K562 (cell line): ENCODE measurements at regions not wholly inside any gene's neighbourhood (a gene's known extent, or its start where the extent isn't known, plus 50 kb on each side); places are given as distances from the start of the nearest gene placed in this dataset.

Experiments used
- ATAC-seq: fragments of 200-7000 bp; cut with Tn5 transposase; 3 replicates; pipeline ENCODE4 v1.9.1; 2020; ENCODE audit warnings: moderate library complexity
- BruUV-seq: library from RNA; stranded (reverse); fragments of 400-500 nt; replicated peaks from 2 replicates; lab custom pipeline; 2021; lab: Mats Ljungman, UMichigan
- CTCF ChIA-PET: fragments of 300-600 bp; formaldehyde crosslinking; extraction: SDS; loops from one replicate; lab custom pipeline; 2021; ENCODE audit warnings: low intra/inter-chr PET ratio; lab: Yijun Ruan, JAX
- POLR2A ChIA-PET: fragments of 300-600, 350-650 bp; sonication (Branson Sonifier 250); formaldehyde crosslinking; extraction: SDS; loops from one replicate; lab custom pipeline; 2021; ENCODE audit warnings: antibody characterized with exemption, inconsistent platforms; lab: Yijun Ruan, JAX
- DNase-seq, 4 experiments: peaks; one replicate each; pipeline versions ENCODE4 v3.0.0 to v3.0.0-alpha.2; 2011 to 2018; ENCODE audit warnings: low spot score in 3 of 4, mixed read lengths in 3 of 4; ENCODE audit errors: extremely low read depth in 1 of 4
- FAIRE-seq: peaks from 2 replicates; lab custom pipeline; 2011; peaks lifted over from hg19 to GRCh38; lab: Jason Lieb, UNC
- H2AFZ ChIP-seq: 2 replicates; pipeline ENCODE4 v1.6.0; 2011; ENCODE audit warnings: low read depth, low read length, control low read depth, inconsistent platforms
- H3K27ac ChIP-seq: fragments of 200-600 bp; 3 replicates; pipeline ENCODE4 v1.8.0; 2011; ENCODE audit warnings: low read depth, mild to moderate bottlenecking, control low read depth, inconsistent platforms, low read length, moderate library complexity, mixed read lengths; ENCODE audit errors: extremely low read depth
- H3K27me3 ChIP-seq, 2 experiments: fragments of 300-600 bp in 1 of 2; 2 replicates in 1 of 2; 3 replicates in 1 of 2; pipeline versions ENCODE4 v1.6.0 to v1.8.0; 2011; ENCODE audit warnings: inconsistent platforms in 2 of 2, low read length in 2 of 2, mild to moderate bottlenecking in 1 of 2, mixed read lengths in 1 of 2, moderate library complexity in 1 of 2; ENCODE audit not compliant: control insufficient read depth in 2 of 2, insufficient read depth in 2 of 2
- H3K36me3 ChIP-seq: fragments of 300-600 bp; 3 replicates; pipeline ENCODE4 v1.8.0; 2011; ENCODE audit warnings: mild to moderate bottlenecking, low read length, inconsistent platforms; ENCODE audit not compliant: control insufficient read depth, insufficient read depth
- H3K4me1 ChIP-seq, 2 experiments: fragments of 200-600 bp in 1 of 2; replicated peaks in 1 of 2; 2 replicates in 1 of 2; 3 replicates in 1 of 2; pipeline versions ENCODE4 v1.5.1 to v1.8.0; 2011; ENCODE audit warnings: inconsistent platforms in 2 of 2, low read length in 2 of 2, mild to moderate bottlenecking in 1 of 2, mixed read lengths in 1 of 2, moderate library complexity in 1 of 2; ENCODE audit not compliant: control insufficient read depth in 2 of 2, insufficient read depth in 2 of 2
- H3K4me2 ChIP-seq: 2 replicates; pipeline ENCODE4 v1.6.1; 2011; ENCODE audit warnings: low read length, control low read depth, inconsistent platforms, mixed read lengths; ENCODE audit not compliant: insufficient read depth
- H3K4me3 ChIP-seq: fragments of 200-600 bp; sonication (generic), shearing (Covaris generic); 2 replicates; pipeline ENCODE4 v1.5.1; 2016; ENCODE audit warnings: control low read depth, inconsistent platforms
- H3K79me2 ChIP-seq: fragments of 200-600 bp; 3 replicates; pipeline ENCODE4 v1.8.0; 2011; ENCODE audit warnings: low read length, inconsistent platforms; ENCODE audit not compliant: control insufficient read depth, insufficient read depth
- H3K9ac ChIP-seq, 2 experiments: 2 replicates each; pipeline versions ENCODE4 v1.6.0 to v1.6.1; 2011; ENCODE audit warnings: low read depth in 2 of 2, low read length in 2 of 2, control low read depth in 1 of 2, inconsistent platforms in 1 of 2, mild to moderate bottlenecking in 1 of 2, mixed read lengths in 1 of 2; ENCODE audit not compliant: insufficient read depth in 1 of 2
- H3K9me1 ChIP-seq: one replicate; pipeline ENCODE4 v1.6.0; 2011; ENCODE audit warnings: inconsistent platforms, mild to moderate bottlenecking, low read length, moderate library complexity; ENCODE audit not compliant: control insufficient read depth, insufficient read depth
- H3K9me3 ChIP-seq: replicated peaks from 2 replicates; pipeline ENCODE4 v1.5.1; 2011; ENCODE audit warnings: low read depth, low read length, inconsistent platforms; ENCODE audit not compliant: control insufficient read depth, insufficient read depth
- H4K20me1 ChIP-seq: replicated peaks from 2 replicates; pipeline ENCODE4 v1.6.1; 2011; ENCODE audit warnings: low read length, inconsistent platforms, mixed read lengths; ENCODE audit not compliant: control insufficient read depth, insufficient read depth
- ATF1 ChIP-seq, 2 experiments: fragments of 450-650 bp in 1 of 2; IDR thresholded peaks; 2 replicates each; pipeline ENCODE4 v1.6.1; 2016; ENCODE audit warnings: missing compliant biosample characterization in 1 of 2, missing genetic modification characterization in 1 of 2
- BHLHE40 ChIP-seq: IDR thresholded peaks from 2 replicates; pipeline ENCODE4 v1.6.1; 2011; ENCODE audit warnings: low read length, improper control_type of control experiment
- CHD2 ChIP-seq: IDR thresholded peaks from 2 replicates; pipeline ENCODE4 v1.6.1; 2011; ENCODE audit warnings: low read depth, low read length
- EP300 ChIP-seq: IDR thresholded peaks from 2 replicates; pipeline ENCODE4 v1.6.1; 2012; ENCODE audit warnings: low read length, improper control_type of control experiment
- HOXB6 ChIP-seq: fragments of 250-450 bp; sonication (Bioruptor Pico); IDR thresholded peaks from 2 replicates; pipeline ENCODE4 v1.5.1; 2022; ENCODE audit warnings: mild to moderate bottlenecking, borderline replicate concordance
- ILF3 ChIP-seq: fragments of 450-650 bp; IDR thresholded peaks from 2 replicates; pipeline ENCODE4 v1.6.1; 2018; ENCODE audit warnings: antibody characterized with exemption, mild to moderate bottlenecking, moderate library complexity, borderline replicate concordance
- MCM5 ChIP-seq: fragments of 450-650 bp; IDR thresholded peaks from 2 replicates; pipeline ENCODE4 v1.6.1; 2016; ENCODE audit warnings: low read depth
- NR2F6 ChIP-seq: fragments of 450-650 bp; formaldehyde crosslinking; IDR thresholded peaks from 2 replicates; pipeline ENCODE4 v1.4.0; 2020; ENCODE audit warnings: mild to moderate bottlenecking
- PHF21A ChIP-seq: fragments of 450-650 bp; IDR thresholded peaks from 2 replicates; pipeline ENCODE4 v1.6.1; 2017; ENCODE audit warnings: low read depth, borderline replicate concordance
- POLR3A ChIP-seq: IDR thresholded peaks from 2 replicates; pipeline ENCODE4 v1.6.1; 2011; ENCODE audit warnings: borderline replicate concordance, mild to moderate bottlenecking, moderate library complexity; ENCODE audit not compliant: insufficient read length, insufficient read depth; ENCODE audit errors: extremely low read depth
- RCOR1 ChIP-seq, 2 experiments: IDR thresholded peaks; 2 replicates each; pipeline ENCODE4 v1.6.1; 2012; ENCODE audit warnings: low read depth in 2 of 2, low read length in 2 of 2, borderline replicate concordance in 1 of 2, improper control_type of control experiment in 1 of 2
- SMARCB1 ChIP-seq: IDR thresholded peaks from 2 replicates; pipeline ENCODE4 v1.6.1; 2011; ENCODE audit warnings: improper control_type of control experiment, low read depth; ENCODE audit not compliant: insufficient read length
- TBL1XR1 ChIP-seq, 2 experiments: IDR thresholded peaks; 2 replicates each; pipeline ENCODE4 v1.6.1; 2012; ENCODE audit warnings: improper control_type of control experiment in 2 of 2, low read length in 2 of 2, mild to moderate bottlenecking in 1 of 2
- TSC22D4 ChIP-seq: fragments of 450-650 bp; IDR thresholded peaks from 2 replicates; pipeline ENCODE4 v1.6.1; 2016; ENCODE audit warnings: missing genetic modification characterization, missing biosample characterization, control low read depth
- ZEB2 ChIP-seq: fragments of 450-650 bp; IDR thresholded peaks from 2 replicates; pipeline ENCODE4 v1.6.1; 2016
- ZNF3 ChIP-seq: fragments of 250-450 bp; sonication (Bioruptor Pico); IDR thresholded peaks from 2 replicates; pipeline ENCODE4 v1.5.0; 2021; ENCODE audit warnings: mild to moderate bottlenecking, moderate library complexity
- ZNF696 ChIP-seq: fragments of 250-450 bp; sonication (Bioruptor Pico); conservative IDR thresholded peaks from 2 replicates; pipeline ENCODE4 v1.4.0; 2020; ENCODE audit warnings: mild to moderate bottlenecking, moderate library complexity
- WGBS: fragments of 100-300 bp; shearing (Covaris generic); methylation state at CpG from one replicate; pipeline ENCODE4 v1.1.6; 2016; ENCODE audit warnings: low coverage, mixed read lengths; ENCODE audit not compliant: insufficient coverage; ENCODE audit errors: missing lambda C conversion rate; 5-methylcytosine and 5-hydroxymethylcytosine counted together
- in situ Hi-C: fragments of 300-500 bp; cut with MboI; formaldehyde crosslinking; loops from 4 replicates; pipeline ENCODE4 v1.15.0; 2018; ENCODE audit warnings: inconsistent platforms, mixed read lengths
- intact Hi-C: fragments of 100-400 bp; cut with micrococcal nuclease; formaldehyde crosslinking; loops from 2 replicates; pipeline ENCODE4 v1.14.2; 2022
- TF ChIP-seq, protein P1 (sequence below): sonication (generic); formaldehyde crosslinking; IDR thresholded peaks from 2 replicates; pipeline ENCODE4 v1.9.0; 2022; ENCODE audit warnings: mild to moderate bottlenecking, missing genetic modification reagents
- TF ChIP-seq, protein P2 (sequence below): fragments of 250-450 bp; sonication (Bioruptor Pico); IDR thresholded peaks from 2 replicates; pipeline ENCODE4 v1.8.0; 2021; ENCODE audit warnings: moderate library complexity, mild to moderate bottlenecking, inconsistent platforms
- TF ChIP-seq, protein P3 (sequence below): IDR thresholded peaks from 2 replicates; pipeline ENCODE4 v1.6.1; 2014; ENCODE audit warnings: antibody characterized with exemption

DNA sequence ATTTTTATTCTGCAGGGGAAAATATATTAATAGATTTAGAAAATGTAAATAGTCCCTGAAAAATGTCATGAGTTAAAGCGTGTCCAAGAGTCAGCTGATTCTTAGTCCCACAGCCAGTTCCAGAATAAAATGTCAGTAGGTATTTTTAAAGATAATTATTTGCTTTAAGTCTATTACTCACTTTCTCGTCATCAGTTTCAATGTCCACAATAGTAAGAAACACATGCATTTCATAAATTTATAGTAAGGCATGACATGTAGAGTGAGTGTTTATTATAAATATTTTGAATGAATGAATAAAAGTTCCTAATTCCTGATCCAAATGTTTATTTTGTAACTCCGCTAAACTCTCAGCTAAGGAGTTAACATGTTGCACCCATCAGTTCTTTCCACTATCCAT, 1044.0 kb upstream of the PIK3C3 start (continued):
- TF ChIP-seq ZNF3 (CRISPR knock-in tag) (no peak), ATF1 (CRISPR knock-in tag; IDR thresholded peaks at IDR 0.05) (no peak), ATF1 (tag; IDR thresholded peaks at IDR 0.05) (no peak)
- TF ChIP-seq, protein P1, sequence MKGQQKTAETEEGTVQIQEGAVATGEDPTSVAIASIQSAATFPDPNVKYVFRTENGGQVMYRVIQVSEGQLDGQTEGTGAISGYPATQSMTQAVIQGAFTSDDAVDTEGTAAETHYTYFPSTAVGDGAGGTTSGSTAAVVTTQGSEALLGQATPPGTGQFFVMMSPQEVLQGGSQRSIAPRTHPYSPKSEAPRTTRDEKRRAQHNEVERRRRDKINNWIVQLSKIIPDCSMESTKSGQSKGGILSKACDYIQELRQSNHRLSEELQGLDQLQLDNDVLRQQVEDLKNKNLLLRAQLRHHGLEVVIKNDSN (CRISPR knock-in tag) = no peak

DNA sequence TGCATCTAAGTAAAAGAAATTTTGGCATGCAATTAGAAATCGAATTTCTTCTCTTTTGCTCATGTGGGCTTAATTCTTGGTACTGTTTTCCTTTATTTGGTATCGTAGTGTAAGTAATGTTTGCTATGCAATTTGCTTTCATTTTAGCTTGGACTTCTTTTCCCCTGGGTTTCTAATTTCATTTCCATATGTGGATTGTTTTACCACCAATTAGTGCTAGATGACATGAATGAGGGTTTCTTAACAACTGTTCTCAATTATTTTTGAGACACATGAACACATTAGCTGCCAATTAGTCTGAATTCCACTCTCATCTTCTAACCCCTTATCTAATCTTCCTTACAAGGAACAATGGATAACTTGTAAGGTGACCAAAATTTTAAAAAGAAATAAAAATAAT, 1047.2 kb upstream of the PIK3C3 start:
- no TSS peak for BruUV-seq
- in situ Hi-C loops = no loop called here
- Histone ChIP-seq H3K27me3 (no peaks in the 10 kb centered on the region), H3K4me1 (no peaks in the 10 kb centered on the region), H3K9me3 (no peaks in the 10 kb centered on the region)
- TF ChIP-seq RCOR1 (IDR thresholded peaks at IDR 0.05; ENCODE audit: borderline replicate concordance in 1 of 2, low read depth in 2 of 2, low read length in 2 of 2) = no peak
- no peak for TF ChIP-seq HOXB6 (CRISPR knock-in tag)
- TF ChIP-seq BHLHE40 = no peak
- TF ChIP-seq ILF3 = no peak
- no peak for TF ChIP-seq PHF21A
- TF ChIP-seq EP300 = no peak
- no peak for TF ChIP-seq ZEB2
- TF ChIP-seq, protein P2, sequence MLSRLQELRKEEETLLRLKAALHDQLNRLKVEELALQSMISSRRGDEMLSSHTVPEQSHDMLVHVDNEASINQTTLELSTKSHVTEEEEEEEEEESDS (CRISPR knock-in tag) = no peak
- no peak for TF ChIP-seq TBL1XR1 (IDR thresholded peaks at IDR 0.05; ENCODE audit: low read length in 2 of 2)
- no peak for TF ChIP-seq MCM5
- TF ChIP-seq ZNF696 (CRISPR knock-in tag) = no peak
- TF ChIP-seq POLR3A = no peak
- no peak for TF ChIP-seq SMARCB1
- TF ChIP-seq, protein P3, sequence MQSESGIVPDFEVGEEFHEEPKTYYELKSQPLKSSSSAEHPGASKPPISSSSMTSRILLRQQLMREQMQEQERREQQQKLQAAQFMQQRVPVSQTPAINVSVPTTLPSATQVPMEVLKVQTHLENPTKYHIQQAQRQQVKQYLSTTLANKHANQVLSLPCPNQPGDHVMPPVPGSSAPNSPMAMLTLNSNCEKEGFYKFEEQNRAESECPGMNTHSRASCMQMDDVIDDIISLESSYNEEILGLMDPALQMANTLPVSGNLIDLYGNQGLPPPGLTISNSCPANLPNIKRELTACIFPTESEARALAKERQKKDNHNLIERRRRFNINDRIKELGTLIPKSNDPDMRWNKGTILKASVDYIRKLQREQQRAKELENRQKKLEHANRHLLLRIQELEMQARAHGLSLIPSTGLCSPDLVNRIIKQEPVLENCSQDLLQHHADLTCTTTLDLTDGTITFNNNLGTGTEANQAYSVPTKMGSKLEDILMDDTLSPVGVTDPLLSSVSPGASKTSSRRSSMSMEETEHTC = no peak
- TF ChIP-seq TSC22D4 (tag) = no peak
- no peak for TF ChIP-seq NR2F6 (CRISPR knock-in tag)
- TF ChIP-seq CHD2 = no peak
- TF ChIP-seq, all 486 proteins: peak for 0
- H3K36me3 ChIP-seq = no peaks in the 10 kb centered on the region
- H4K20me1 ChIP-seq = no peaks in the 10 kb centered on the region
- WGBS = 0% methylated on average over 2 of the region's 2 CpGs
- H3K4me2 ChIP-seq = no peak overlapping the region
- ATAC-seq = no peak
- DNase-seq = no peak
- H2AFZ ChIP-seq = no peak overlapping the region
- intact Hi-C loops = no loop called here
- no peak overlapping the region for H3K27ac ChIP-seq
- H3K4me3 ChIP-seq = no peak overlapping the region
- no peaks in the 10 kb centered on the region for H3K79me2 ChIP-seq
- ChIA-PET POLR2A (no interaction called here), CTCF (no interaction called here)
- no peak for FAIRE-seq
- H3K9me1 ChIP-seq = no peaks in the 10 kb centered on the region
- H3K9ac ChIP-seq = no peak overlapping the region
